Ishikawa (cell line): ENCODE measurements at regions not wholly inside any gene's neighbourhood (a gene's known extent, or its start where the extent isn't known, plus 50 kb on each side); places are given as distances from the start of the nearest gene placed in this dataset.

ENCODE experiments used
- CEBPB ChIP-seq: IDR thresholded peaks from 2 replicates; pipeline ENCODE4 v1.6.1; 2012
- CREB1 ChIP-seq: IDR thresholded peaks from 2 replicates; pipeline ENCODE4 v1.6.1; 2012; ENCODE audit warnings: low read depth
- EP300 ChIP-seq: IDR thresholded peaks from 2 replicates; pipeline ENCODE4 v1.6.1; 2012; ENCODE audit warnings: borderline replicate concordance
- MAX ChIP-seq: IDR thresholded peaks from 2 replicates; pipeline ENCODE4 v1.6.1; 2012
- RAD21 ChIP-seq: IDR thresholded peaks from 2 replicates; pipeline ENCODE4 v1.6.1; 2012; ENCODE audit warnings: low read depth
- REST ChIP-seq: IDR thresholded peaks from 2 replicates; pipeline ENCODE4 v1.6.1; 2012; ENCODE audit warnings: low read depth, mild to moderate bottlenecking
- TAF1 ChIP-seq: IDR thresholded peaks from 2 replicates; pipeline ENCODE4 v1.6.1; 2012; ENCODE audit warnings: low read depth, mild to moderate bottlenecking
- TEAD4 ChIP-seq: IDR thresholded peaks from 2 replicates; pipeline ENCODE4 v1.6.1; 2012
- YY1 ChIP-seq: IDR thresholded peaks from 2 replicates; pipeline ENCODE4 v1.6.1; 2012; ENCODE audit warnings: low read depth

DNA sequence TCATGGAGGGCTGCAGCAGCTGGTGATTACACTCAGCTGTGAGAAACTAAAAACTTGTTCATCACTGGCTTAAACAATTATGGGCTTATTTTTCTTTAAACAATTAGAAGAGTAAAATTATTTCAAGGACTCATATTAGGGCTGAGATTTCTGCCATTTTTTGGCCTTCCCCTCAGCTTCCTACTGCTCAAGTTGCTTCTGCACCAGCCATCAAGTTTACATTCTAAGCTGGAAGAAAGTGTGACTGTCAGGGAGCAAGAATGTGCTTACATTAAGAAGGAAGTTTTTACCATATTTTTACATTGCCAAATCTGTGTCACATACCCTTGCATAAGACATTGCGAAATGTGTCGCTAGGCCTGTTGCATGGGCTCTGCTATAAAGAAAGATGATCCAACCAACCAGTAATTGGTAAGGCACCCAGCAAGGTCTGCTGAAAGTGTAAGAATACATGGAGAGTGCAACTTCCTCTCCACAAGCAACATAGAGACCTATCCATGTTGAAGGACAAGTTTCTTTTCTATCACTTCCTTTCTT is 260.3 kb upstream of the CDH10 start:
- TF ChIP-seq EP300 = no peak
- no peak for TF ChIP-seq TAF1
- no peak for TF ChIP-seq TEAD4
- no peak for TF ChIP-seq CEBPB
- TF ChIP-seq RAD21 = no peak
- TF ChIP-seq REST = no peak
- TF ChIP-seq YY1 = no peak
- TF ChIP-seq MAX = no peak
- TF ChIP-seq CREB1 = no peak
